HL-60 (cell line): ENCODE measurements at regions not wholly inside any gene's neighbourhood (a gene's known extent, or its start where the extent isn't known, plus 50 kb on each side); places are given as distances from the start of the nearest gene placed in this dataset.
A peak's percentile ranks its signal among the peaks of the same experiment; 100 is the strongest.

Source experiments
- DNase-seq, 2 experiments: peaks; one replicate each; pipeline ENCODE4 v3.0.0-alpha.2; 2010 to 2020; ENCODE audit warnings: low read depth in 1 of 2, low spot score in 1 of 2
- H3K27ac ChIP-seq: fragments of 250-450 bp; sonication (Bioruptor Pico); replicated peaks from 2 replicates; pipeline ENCODE4 v1.5.1; 2020; ENCODE audit warnings: mild to moderate bottlenecking, moderate library complexity
- H3K27me3 ChIP-seq: fragments of 250-450 bp; sonication (Bioruptor Pico); 2 replicates; pipeline ENCODE4 v1.5.1; 2021; ENCODE audit warnings: mild to moderate bottlenecking, moderate library complexity; ENCODE audit not compliant: insufficient read depth, poor library complexity, severe bottlenecking
- H3K4me3 ChIP-seq: replicated peaks from 2 replicates; pipeline ENCODE4 v1.5.1; 2011; ENCODE audit warnings: mild to moderate bottlenecking, control low read depth, low read length; ENCODE audit not compliant: insufficient read depth
- GABPA ChIP-seq: IDR thresholded peaks from 2 replicates; pipeline ENCODE4 v1.6.1; 2012; ENCODE audit warnings: low read depth
- POLR2AphosphoS5 ChIP-seq: IDR thresholded peaks from 2 replicates; pipeline ENCODE4 v1.6.1; 2012; ENCODE audit warnings: low read depth
- SPI1 ChIP-seq: IDR thresholded peaks from 2 replicates; pipeline ENCODE4 v1.6.1; 2012; ENCODE audit warnings: low read depth, mild to moderate bottlenecking, borderline replicate concordance
- TF ChIP-seq, protein P1 (sequence below): IDR thresholded peaks from 2 replicates; pipeline ENCODE4 v1.6.1; 2012; ENCODE audit warnings: low read depth; ENCODE audit not compliant: insufficient replicate concordance
- TF ChIP-seq, protein P2 (sequence below): IDR thresholded peaks from one replicate; pipeline ENCODE4 v1.5.1; 2011; ENCODE audit warnings: low read length, control low read depth, inconsistent platforms; ENCODE audit not compliant: insufficient read depth

DNA sequence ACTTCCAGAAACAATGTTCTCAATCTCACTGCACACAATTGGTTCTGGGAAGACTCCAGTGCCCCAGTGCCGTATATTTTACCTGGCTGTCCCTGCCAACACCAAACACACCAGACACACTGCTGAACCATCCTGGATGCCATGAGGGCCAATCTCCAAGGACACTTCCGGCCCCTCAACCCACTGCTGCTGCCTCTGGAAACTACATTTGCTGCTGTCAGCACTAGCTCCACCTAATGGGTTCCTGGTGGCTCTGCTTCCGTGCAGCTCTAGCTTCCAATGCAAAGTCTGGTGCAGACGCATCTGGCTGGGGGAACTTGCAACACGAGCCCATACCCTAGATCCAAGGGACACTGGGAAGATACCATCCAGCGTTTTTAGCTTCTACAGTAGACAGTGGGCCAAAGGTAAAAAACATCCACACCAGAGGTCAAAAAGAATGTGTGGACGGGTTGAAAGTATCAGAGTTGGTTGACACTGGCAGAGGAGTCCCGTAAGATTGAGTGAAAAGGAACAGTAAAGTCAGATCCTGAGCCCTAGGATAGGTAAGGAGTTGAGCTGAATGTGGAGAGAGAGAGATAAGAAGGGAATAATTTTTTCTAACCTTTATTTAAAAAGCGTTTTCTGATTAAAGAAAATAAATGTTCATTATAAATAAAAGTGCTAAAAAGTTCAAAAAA is 99.7 kb upstream of the KIF2A start:
- TF ChIP-seq, protein P1, sequence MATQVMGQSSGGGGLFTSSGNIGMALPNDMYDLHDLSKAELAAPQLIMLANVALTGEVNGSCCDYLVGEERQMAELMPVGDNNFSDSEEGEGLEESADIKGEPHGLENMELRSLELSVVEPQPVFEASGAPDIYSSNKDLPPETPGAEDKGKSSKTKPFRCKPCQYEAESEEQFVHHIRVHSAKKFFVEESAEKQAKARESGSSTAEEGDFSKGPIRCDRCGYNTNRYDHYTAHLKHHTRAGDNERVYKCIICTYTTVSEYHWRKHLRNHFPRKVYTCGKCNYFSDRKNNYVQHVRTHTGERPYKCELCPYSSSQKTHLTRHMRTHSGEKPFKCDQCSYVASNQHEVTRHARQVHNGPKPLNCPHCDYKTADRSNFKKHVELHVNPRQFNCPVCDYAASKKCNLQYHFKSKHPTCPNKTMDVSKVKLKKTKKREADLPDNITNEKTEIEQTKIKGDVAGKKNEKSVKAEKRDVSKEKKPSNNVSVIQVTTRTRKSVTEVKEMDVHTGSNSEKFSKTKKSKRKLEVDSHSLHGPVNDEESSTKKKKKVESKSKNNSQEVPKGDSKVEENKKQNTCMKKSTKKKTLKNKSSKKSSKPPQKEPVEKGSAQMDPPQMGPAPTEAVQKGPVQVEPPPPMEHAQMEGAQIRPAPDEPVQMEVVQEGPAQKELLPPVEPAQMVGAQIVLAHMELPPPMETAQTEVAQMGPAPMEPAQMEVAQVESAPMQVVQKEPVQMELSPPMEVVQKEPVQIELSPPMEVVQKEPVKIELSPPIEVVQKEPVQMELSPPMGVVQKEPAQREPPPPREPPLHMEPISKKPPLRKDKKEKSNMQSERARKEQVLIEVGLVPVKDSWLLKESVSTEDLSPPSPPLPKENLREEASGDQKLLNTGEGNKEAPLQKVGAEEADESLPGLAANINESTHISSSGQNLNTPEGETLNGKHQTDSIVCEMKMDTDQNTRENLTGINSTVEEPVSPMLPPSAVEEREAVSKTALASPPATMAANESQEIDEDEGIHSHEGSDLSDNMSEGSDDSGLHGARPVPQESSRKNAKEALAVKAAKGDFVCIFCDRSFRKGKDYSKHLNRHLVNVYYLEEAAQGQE: no peak
- TF ChIP-seq SPI1 (no peak), POLR2AphosphoS5 (no peak), GABPA (no peak)
- TF ChIP-seq, protein P2, sequence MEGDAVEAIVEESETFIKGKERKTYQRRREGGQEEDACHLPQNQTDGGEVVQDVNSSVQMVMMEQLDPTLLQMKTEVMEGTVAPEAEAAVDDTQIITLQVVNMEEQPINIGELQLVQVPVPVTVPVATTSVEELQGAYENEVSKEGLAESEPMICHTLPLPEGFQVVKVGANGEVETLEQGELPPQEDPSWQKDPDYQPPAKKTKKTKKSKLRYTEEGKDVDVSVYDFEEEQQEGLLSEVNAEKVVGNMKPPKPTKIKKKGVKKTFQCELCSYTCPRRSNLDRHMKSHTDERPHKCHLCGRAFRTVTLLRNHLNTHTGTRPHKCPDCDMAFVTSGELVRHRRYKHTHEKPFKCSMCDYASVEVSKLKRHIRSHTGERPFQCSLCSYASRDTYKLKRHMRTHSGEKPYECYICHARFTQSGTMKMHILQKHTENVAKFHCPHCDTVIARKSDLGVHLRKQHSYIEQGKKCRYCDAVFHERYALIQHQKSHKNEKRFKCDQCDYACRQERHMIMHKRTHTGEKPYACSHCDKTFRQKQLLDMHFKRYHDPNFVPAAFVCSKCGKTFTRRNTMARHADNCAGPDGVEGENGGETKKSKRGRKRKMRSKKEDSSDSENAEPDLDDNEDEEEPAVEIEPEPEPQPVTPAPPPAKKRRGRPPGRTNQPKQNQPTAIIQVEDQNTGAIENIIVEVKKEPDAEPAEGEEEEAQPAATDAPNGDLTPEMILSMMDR: no peak
- DNase-seq: peak in 1 of 2 experiments; percentile 1
- no peaks in the 10 kb centered on the region for H3K27me3 ChIP-seq
- no peak overlapping the region for H3K4me3 ChIP-seq
- H3K27ac ChIP-seq: no peak overlapping the region

DNA sequence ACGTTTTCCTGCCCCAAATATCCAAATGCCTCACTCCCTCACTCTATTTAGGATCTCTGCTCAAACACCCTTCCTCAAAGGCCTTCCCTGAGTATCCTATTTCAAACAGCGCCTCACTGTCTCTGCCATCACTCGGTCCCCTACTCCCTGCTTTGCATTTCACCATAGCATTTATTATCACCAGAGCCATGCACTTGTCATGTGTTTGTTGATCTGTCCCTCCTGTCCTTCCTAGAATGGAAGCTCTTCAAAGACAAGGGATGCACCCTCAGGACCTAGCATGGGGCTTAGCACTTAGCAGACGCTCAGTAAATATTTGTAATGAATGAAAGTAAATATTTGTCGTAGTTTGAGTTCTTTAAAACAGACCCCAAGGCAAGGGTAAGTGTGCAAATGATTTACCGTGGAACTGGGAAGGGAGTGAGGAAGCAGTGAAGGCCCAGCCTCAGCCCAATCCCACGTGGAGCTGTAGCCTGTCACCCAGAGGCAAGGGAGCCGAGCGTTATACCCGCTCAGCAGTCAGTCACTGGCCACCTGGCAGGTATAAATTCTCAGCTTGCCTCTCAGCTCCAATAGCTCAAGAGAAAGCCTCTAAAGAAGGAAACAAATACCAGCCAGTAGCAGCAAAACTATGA is 97.7 kb upstream of the KIF2A start:
- no peak for DNase-seq
- Histone ChIP-seq H3K4me3 (no peak overlapping the region), H3K27me3 (no peaks in the 10 kb centered on the region), H3K27ac (no peak overlapping the region)
- TF ChIP-seq GABPA: no peak
- TF ChIP-seq, protein P2: no peak
- TF ChIP-seq, protein P1: no peak

DNA sequence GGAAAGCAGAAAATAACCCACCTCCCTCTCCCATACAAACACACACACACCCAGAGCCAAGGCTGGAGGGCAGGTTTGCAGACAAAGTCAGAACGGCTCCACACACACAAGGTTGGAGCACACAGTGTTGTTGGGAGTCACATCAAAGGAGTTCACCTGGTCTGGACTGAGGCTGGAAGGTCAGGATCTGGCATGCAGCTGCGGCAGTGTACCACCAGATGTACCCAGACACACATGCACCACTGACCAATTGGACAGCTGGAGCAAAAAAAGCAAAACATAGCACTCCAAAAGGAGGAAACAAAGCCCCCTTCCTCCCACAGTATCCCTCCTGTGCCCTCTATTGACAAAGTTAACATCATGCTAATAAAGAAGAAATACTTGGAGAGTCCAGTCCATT is 94.6 kb upstream of the KIF2A start:
- TF ChIP-seq SPI1 (no peak), GABPA (no peak), POLR2AphosphoS5 (no peak)
- TF ChIP-seq, protein P2: no peak
- TF ChIP-seq, protein P1: no peak
- H3K27ac ChIP-seq: no peak overlapping the region
- H3K27me3 ChIP-seq: no peaks in the 10 kb centered on the region
- no peak for DNase-seq
- H3K4me3 ChIP-seq: no peak overlapping the region
